Activated CD4-positive, alpha-beta T cell treated with anti-CD3 and anti-CD28 coated beads, Interleukin-10, Interleukin-2, amounts not matched to agents 100 ng/mL and 50 ng/mL, durations not matched to agents 16 hours and 8 hours (primary cell): ENCODE measurements at regions not wholly inside any gene's neighbourhood (a gene's known extent, or its start where the extent isn't known, plus 50 kb on each side); places are given as distances from the start of the nearest gene placed in this dataset.
A peak's percentile ranks its signal among the peaks of the same experiment; 100 is the strongest.

ENCODE experiments used
- DNase-seq: peaks from one replicate; pipeline ENCODE4 v3.0.0-alpha.2; 2020

GRCh38 chr10:69684020-69684980, 54.3 kb downstream of the FAM241B start:
- DNase-seq, result no peak

GRCh38 chr10:69684981-69685353, 54.9 kb downstream of the FAM241B start:
- no peak for DNase-seq

GRCh38 chr10:69685426-69685801, 55.4 kb downstream of the FAM241B start:
- no peak for DNase-seq

- DNase-seq, result no peak
Measured at GRCh38 chr10:69685802-69686585, 55.9 kb downstream of the FAM241B start.

- DNase-seq, result no peak
Measured at GRCh38 chr10:69686866-69687265, 56.8 kb downstream of the FAM241B start.

- DNase-seq, result no peak
Measured at GRCh38 chr10:69687426-69687825, 57.4 kb downstream of the FAM241B start.

- no peak for DNase-seq
Measured at GRCh38 chr10:69692267-69692666, 62.2 kb downstream of the FAM241B start.

- no peak for DNase-seq
Measured at GRCh38 chr10:69692891-69693290, 62.8 kb downstream of the FAM241B start.

GRCh38 chr10:69693886-69694285, 63.8 kb downstream of the FAM241B start:
- no peak for DNase-seq

GRCh38 chr10:69696073-69696731, 66.2 kb downstream of the FAM241B start:
- peak; percentile 20 for DNase-seq

GRCh38 chr10:69697006-69697405, 67.0 kb downstream of the FAM241B start:
- no peak for DNase-seq

GRCh38 chr10:69703256-69703655, 73.2 kb downstream of the FAM241B start:
- DNase-seq, result no peak

GRCh38 chr10:69703766-69704630, 74.0 kb downstream of the FAM241B start:
- DNase-seq, result peak; percentile 16

- DNase-seq, result no peak
Measured at GRCh38 chr10:69709366-69709941, 79.4 kb downstream of the FAM241B start.

- no peak for DNase-seq
Measured at GRCh38 chr10:69710008-69710888, 80.2 kb downstream of the FAM241B start.

GRCh38 chr10:69712342-69712741, 82.3 kb downstream of the FAM241B start:
- DNase-seq, result no peak

- no peak for DNase-seq
Measured at GRCh38 chr10:69714572-69714971, 84.5 kb downstream of the FAM241B start.

GRCh38 chr10:69715156-69715898, 85.3 kb downstream of the FAM241B start:
- no peak for DNase-seq

- DNase-seq, result no peak
Measured at GRCh38 chr10:69715899-69716606, 85.7 kb upstream of the COL13A1 start.
